CD4-positive, alpha-beta T cell treated with Interleukin-4 for 1 hour (primary cell): ENCODE measurements at regions not wholly inside any gene's neighbourhood (a gene's known extent, or its start where the extent isn't known, plus 50 kb on each side); places are given as distances from the start of the nearest gene placed in this dataset.
"Not testable (repeated sequence)": the region's sequence is repeated elsewhere in the genome, so short reads cannot be mapped to it uniquely, and the experiment has no call there.

Experiments
- DNase-seq, 2 donors: peaks; one replicate each; pipeline ENCODE4 v3.0.0-alpha.2; 2020 to 2022

- DNase-seq, result no peak
These were observed 179.9 kb downstream of the NPHP4 start for GRCh38 chr1:5812295-5812694.

GRCh38 chr1:5811419-5811818 lies 180.8 kb downstream of the NPHP4 start:
- DNase-seq, result no peak

GRCh38 chr1:5810553-5811270 lies 181.5 kb downstream of the NPHP4 start:
- no peak for DNase-seq

- DNase-seq, result no peak
These were observed 182.1 kb downstream of the NPHP4 start for GRCh38 chr1:5810131-5810530.

GRCh38 chr1:5809207-5809788 lies 182.9 kb downstream of the NPHP4 start:
- DNase-seq, result no peak

- DNase-seq, result no peak
These were observed 188.4 kb downstream of the NPHP4 start for GRCh38 chr1:5803851-5804250.

GRCh38 chr1:5802606-5803005 lies 189.6 kb downstream of the NPHP4 start:
- no peak for DNase-seq

GRCh38 chr1:5798904-5799303 lies 193.3 kb downstream of the NPHP4 start:
- no peak for DNase-seq

- DNase-seq, result no peak
These were observed 194.0 kb downstream of the NPHP4 start for GRCh38 chr1:5798151-5798730.

GRCh38 chr1:5796028-5796427 lies 196.2 kb downstream of the NPHP4 start:
- DNase-seq, result no peak

GRCh38 chr1:5794279-5794678 lies 197.9 kb downstream of the NPHP4 start:
- no peak for DNase-seq

GRCh38 chr1:5793516-5793915 lies 198.7 kb downstream of the NPHP4 start:
- DNase-seq, result no peak

GRCh38 chr1:5781079-5781478 lies 211.1 kb downstream of the NPHP4 start:
- no peak for DNase-seq

GRCh38 chr1:5780324-5780716 lies 211.9 kb downstream of the NPHP4 start:
- DNase-seq, result no peak

GRCh38 chr1:5779608-5780323 lies 212.5 kb downstream of the NPHP4 start:
- no peak for DNase-seq

GRCh38 chr1:5776035-5776550 lies 216.1 kb downstream of the NPHP4 start:
- DNase-seq, result no peak

GRCh38 chr1:5774019-5774418 lies 218.2 kb downstream of the NPHP4 start:
- no peak for DNase-seq

GRCh38 chr1:5771788-5772187 lies 220.4 kb downstream of the NPHP4 start:
- DNase-seq, result no peak

- no peak for DNase-seq
These were observed 221.1 kb downstream of the NPHP4 start for GRCh38 chr1:5770981-5771765.

GRCh38 chr1:5769760-5770159 lies 222.5 kb downstream of the NPHP4 start:
- DNase-seq, result no peak

- DNase-seq, result no peak
These were observed 223.1 kb downstream of the NPHP4 start for GRCh38 chr1:5769146-5769545.

- DNase-seq, result no peak
These were observed 224.2 kb downstream of the NPHP4 start for GRCh38 chr1:5768014-5768413.

- DNase-seq, result not testable (repeated sequence)
These were observed 225.2 kb downstream of the NPHP4 start for GRCh38 chr1:5766996-5767395.
